B cell (primary cell): ENCODE measurements at regions not wholly inside any gene's neighbourhood (a gene's known extent, or its start where the extent isn't known, plus 50 kb on each side); places are given as distances from the start of the nearest gene placed in this dataset.

Source experiments
- ATAC-seq: fragments of 200-7000 bp; cut with Tn5 transposase; one replicate; pipeline ENCODE4 v1.10.0; 2021; ENCODE audit warnings: low read depth, mild to moderate bottlenecking, moderate number of reproducible peaks, moderate library complexity
- CTCF ChIA-PET: fragments of 350-600 bp; sonication (Branson Sonifier 250); formaldehyde crosslinking; loops from one replicate; lab custom pipeline; 2021; ENCODE audit warnings: antibody characterized with exemption, inconsistent platforms; lab: Charles Lee
- POLR2A ChIA-PET: fragments of 350-600 bp; sonication (Branson Sonifier 250); formaldehyde crosslinking; loops from one replicate; lab custom pipeline; 2021; ENCODE audit warnings: antibody characterized with exemption; lab: Charles Lee
- DNase-seq: peaks from one replicate; pipeline ENCODE4 v3.0.0; 2013
- H2AFZ ChIP-seq: 2 replicates; pipeline ENCODE4 v1.6.1; 2012; ENCODE audit warnings: mild to moderate bottlenecking, low read depth, low read length; ENCODE audit not compliant: insufficient read depth, poor library complexity, severe bottlenecking
- H3K27ac ChIP-seq, 2 donors: 1 replicate in 1 of 2; 2 replicates in 1 of 2; pipeline ENCODE4 v1.5.1; 2012 to 2013; ENCODE audit warnings: low read length in 2 of 2, mild to moderate bottlenecking in 2 of 2, moderate library complexity in 1 of 2
- H3K27me3 ChIP-seq, 4 experiments: fragments of 200-600 bp in 1 of 4; sonication (generic) in 1 of 4; replicated peaks in 1 of 4; 1 replicate in 2 of 4; 2 replicates in 2 of 4; pipeline versions ENCODE4 v1.6.1 to v1.7.0; 2013 to 2016; ENCODE audit warnings: low read length in 3 of 4, mild to moderate bottlenecking in 2 of 4, mixed read lengths in 1 of 4, moderate library complexity in 1 of 4; ENCODE audit not compliant: insufficient read depth in 4 of 4, control insufficient read depth in 3 of 4; ENCODE audit errors: control extremely low read depth in 1 of 4
- H3K36me3 ChIP-seq, 2 experiments: replicated peaks in 1 of 2; 1 replicate in 1 of 2; 2 replicates in 1 of 2; pipeline versions ENCODE4 v1.6.1 to v1.7.1; 2013; ENCODE audit warnings: low read length in 1 of 2; ENCODE audit not compliant: insufficient read depth in 2 of 2, control insufficient read depth in 1 of 2; ENCODE audit errors: control extremely low read depth in 1 of 2, extremely low read depth in 1 of 2
- H3K4me1 ChIP-seq, 2 donors: fragments of 200-600 bp in 1 of 2; sonication (generic) in 1 of 2; 1 replicate in 1 of 2; 2 replicates in 1 of 2; pipeline versions ENCODE4 v1.5.1 to v1.6.1; 2013 to 2017; ENCODE audit warnings: low read length in 2 of 2; ENCODE audit not compliant: control insufficient read depth in 2 of 2, insufficient read depth in 2 of 2
- H3K4me2 ChIP-seq: replicated peaks from 2 replicates; pipeline ENCODE3; 2012; ENCODE audit warnings: mild to moderate bottlenecking, low read depth, low read length; ENCODE audit not compliant: poor library complexity, severe bottlenecking
- H3K4me3 ChIP-seq, 5 experiments: fragments of 200-600 bp in 1 of 5; sonication (generic) in 1 of 5; 1 replicate in 3 of 5; 2 replicates in 2 of 5; pipeline versions ENCODE4 v1.5.1 to v1.7.0; 2011 to 2016; ENCODE audit warnings: low read length in 4 of 5, mild to moderate bottlenecking in 4 of 5, low read depth in 2 of 5, control low read depth in 1 of 5, moderate library complexity in 1 of 5; ENCODE audit not compliant: insufficient read depth in 1 of 5; ENCODE audit errors: control extremely low read depth in 1 of 5, extremely low read depth in 1 of 5
- H3K79me2 ChIP-seq: fragments of 200-600 bp; sonication (generic); one replicate; pipeline ENCODE4 v1.6.0; 2016; ENCODE audit warnings: low read length; ENCODE audit not compliant: control insufficient read depth, insufficient read depth
- H3K9ac ChIP-seq: fragments of 200-600 bp; sonication (generic); 2 replicates; pipeline ENCODE4 v1.6.1; 2017; ENCODE audit warnings: mild to moderate bottlenecking, low read length, moderate library complexity
- H3K9me3 ChIP-seq, 3 donors: one replicate each; pipeline versions ENCODE4 v1.6.1 to v1.7.1; 2013; ENCODE audit warnings: low read length in 2 of 3; ENCODE audit not compliant: control insufficient read depth in 2 of 3, insufficient read depth in 1 of 3; ENCODE audit errors: control extremely low read depth in 1 of 3
- H4K20me1 ChIP-seq: 2 replicates; pipeline ENCODE4 v1.6.0; 2012; ENCODE audit warnings: mild to moderate bottlenecking, low read length; ENCODE audit not compliant: insufficient read depth, control insufficient read depth, poor library complexity, severe bottlenecking
- H3K27ac Mint-ChIP-seq: one replicate; pipeline ENCODE4 v1.8.0; 2021; ENCODE audit warnings: mixed read lengths
- H3K27me3 Mint-ChIP-seq: one replicate; pipeline ENCODE4 v1.8.0; 2021; ENCODE audit warnings: mixed read lengths
- H3K4me1 Mint-ChIP-seq: one replicate; pipeline ENCODE4 v1.8.0; 2021; ENCODE audit warnings: mixed read lengths
- H3K4me3 Mint-ChIP-seq: one replicate; pipeline ENCODE4 v1.8.0; 2021; ENCODE audit warnings: mixed read lengths
- H3K9me3 Mint-ChIP-seq: one replicate; pipeline ENCODE4 v1.8.0; 2022; ENCODE audit warnings: mixed read lengths; ENCODE audit not compliant: insufficient read depth
- EZH2 ChIP-seq: IDR thresholded peaks from 2 replicates; pipeline ENCODE4 v1.6.1; 2012; ENCODE audit warnings: borderline replicate concordance, low read depth, mild to moderate bottlenecking, moderate library complexity, low read length; ENCODE audit not compliant: insufficient read depth, poor library complexity, severe bottlenecking
- WGBS: methylation state at CpG from one replicate; pipeline ENCODE4 v1.1.5; 2013; ENCODE audit warnings: missing lambda C conversion rate; ENCODE audit not compliant: insufficient coverage; 5-methylcytosine and 5-hydroxymethylcytosine counted together
- intact Hi-C: fragments of 100-400 bp; cut with micrococcal nuclease; formaldehyde crosslinking; loops from one replicate; pipeline ENCODE4 v1.10.0; 2022
- TF ChIP-seq, protein P1 (sequence below): fragments of 200-600 bp; IDR thresholded peaks from one replicate; pipeline ENCODE4 v1.8.0; 2022; ENCODE audit warnings: antibody characterized with exemption, mild to moderate bottlenecking

- Mint-ChIP-seq H3K4me1 (no peaks in the 10 kb centered on the region), H3K4me3 (no peak overlapping the region), H3K27ac (no peak overlapping the region), H3K9me3 (peaks cover 5% of the 10 kb centered on the region), H3K27me3 (no peaks in the 10 kb centered on the region)
- TF ChIP-seq, protein P1, sequence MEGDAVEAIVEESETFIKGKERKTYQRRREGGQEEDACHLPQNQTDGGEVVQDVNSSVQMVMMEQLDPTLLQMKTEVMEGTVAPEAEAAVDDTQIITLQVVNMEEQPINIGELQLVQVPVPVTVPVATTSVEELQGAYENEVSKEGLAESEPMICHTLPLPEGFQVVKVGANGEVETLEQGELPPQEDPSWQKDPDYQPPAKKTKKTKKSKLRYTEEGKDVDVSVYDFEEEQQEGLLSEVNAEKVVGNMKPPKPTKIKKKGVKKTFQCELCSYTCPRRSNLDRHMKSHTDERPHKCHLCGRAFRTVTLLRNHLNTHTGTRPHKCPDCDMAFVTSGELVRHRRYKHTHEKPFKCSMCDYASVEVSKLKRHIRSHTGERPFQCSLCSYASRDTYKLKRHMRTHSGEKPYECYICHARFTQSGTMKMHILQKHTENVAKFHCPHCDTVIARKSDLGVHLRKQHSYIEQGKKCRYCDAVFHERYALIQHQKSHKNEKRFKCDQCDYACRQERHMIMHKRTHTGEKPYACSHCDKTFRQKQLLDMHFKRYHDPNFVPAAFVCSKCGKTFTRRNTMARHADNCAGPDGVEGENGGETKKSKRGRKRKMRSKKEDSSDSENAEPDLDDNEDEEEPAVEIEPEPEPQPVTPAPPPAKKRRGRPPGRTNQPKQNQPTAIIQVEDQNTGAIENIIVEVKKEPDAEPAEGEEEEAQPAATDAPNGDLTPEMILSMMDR: no peak
- TF ChIP-seq EZH2: no peak
- Histone ChIP-seq H2AFZ (no peak overlapping the region), H3K9me3 (peaks cover 0 to 7% (median 0%) of the 10 kb centered on the region in 3 donors), H3K4me2 (no peak overlapping the region), H3K36me3 (no peaks in the 10 kb centered on the region), H3K9ac (no peak overlapping the region), H3K27me3 (no peaks in the 10 kb centered on the region), H4K20me1 (no peaks in the 10 kb centered on the region), H3K27ac (no peak overlapping the region), H3K4me3 (no peak overlapping the region), H3K4me1 (no peaks in the 10 kb centered on the region), H3K79me2 (no peaks in the 10 kb centered on the region)
- CTCF ChIA-PET: no interaction called here
- no CpG with 5 or more reads among the region's 4 CpGs for WGBS
- no peak for ATAC-seq
- no peak for DNase-seq
- intact Hi-C loops: no loop called here
- POLR2A ChIA-PET: no interaction called here
These were observed 266.5 kb upstream of the ITGA1 start for GRCh38 chr5:52521236-52521635.

DNA sequence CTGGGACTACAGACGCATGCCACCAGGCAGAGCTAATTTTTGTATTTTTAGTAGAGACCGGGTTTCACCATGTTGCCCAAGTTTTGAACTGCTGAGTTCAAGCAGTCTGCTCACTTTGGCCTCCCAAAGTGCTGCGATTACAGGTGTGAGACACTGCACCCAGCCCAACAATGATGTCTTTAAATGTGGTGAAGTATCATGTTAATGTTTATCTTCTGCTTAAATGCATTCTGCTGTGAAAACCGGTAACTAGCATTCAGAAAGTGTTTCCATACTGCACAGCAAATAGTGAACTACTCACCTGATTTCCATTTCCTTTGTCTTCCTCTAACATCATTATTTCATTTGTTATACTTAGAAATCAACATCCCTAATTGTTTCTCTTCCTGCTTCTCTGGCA, 264.0 kb upstream of the ITGA1 start:
- 94% methylated on average over 2 of the region's 4 CpGs for WGBS
- H3K9ac ChIP-seq: no peak overlapping the region
- no peaks in the 10 kb centered on the region for H3K9me3 ChIP-seq
- H3K27ac ChIP-seq: no peak overlapping the region
- ChIA-PET POLR2A (no interaction called here), CTCF (no interaction called here)
- no peak overlapping the region for H2AFZ ChIP-seq
- Mint-ChIP-seq H3K4me3 (no peak overlapping the region), H3K9me3 (peaks cover 8% of the 10 kb centered on the region), H3K27ac (no peak overlapping the region), H3K27me3 (no peaks in the 10 kb centered on the region), H3K4me1 (no peaks in the 10 kb centered on the region)
- DNase-seq (no peak), ATAC-seq (no peak)
- no peak overlapping the region for H3K4me3 ChIP-seq
- no peaks in the 10 kb centered on the region for H4K20me1 ChIP-seq
- H3K27me3 ChIP-seq: no peaks in the 10 kb centered on the region
- TF ChIP-seq, protein P1: no peak
- TF ChIP-seq EZH2: no peak
- no peaks in the 10 kb centered on the region for H3K4me1 ChIP-seq
- no peaks in the 10 kb centered on the region for H3K79me2 ChIP-seq
- no peaks in the 10 kb centered on the region for H3K36me3 ChIP-seq
- H3K4me2 ChIP-seq: no peak overlapping the region
- intact Hi-C loops: no loop called here
